H9 (cell line): ENCODE measurements at regions not wholly inside any gene's neighbourhood (a gene's known extent, or its start where the extent isn't known, plus 50 kb on each side); places are given as distances from the start of the nearest gene placed in this dataset.

ENCODE experiments used
- DNase-seq: peaks from one replicate; pipeline ENCODE4 v3.0.0-alpha.2; 2017
- H2AFZ ChIP-seq: one replicate; pipeline ENCODE4 v1.6.1; 2013; ENCODE audit warnings: mild to moderate bottlenecking, low read length, control low read depth, moderate library complexity
- H2AK5ac ChIP-seq: 2 replicates; pipeline ENCODE4 v1.6.1; 2013; ENCODE audit warnings: low read length, control low read depth, mixed read lengths; ENCODE audit not compliant: insufficient read length
- H2BK120ac ChIP-seq: one replicate; pipeline ENCODE4 v1.6.1; 2013; ENCODE audit warnings: low read depth, mild to moderate bottlenecking, low read length, control low read depth, inconsistent platforms; ENCODE audit not compliant: poor library complexity, severe bottlenecking
- H2BK12ac ChIP-seq: 2 replicates; pipeline ENCODE4 v1.6.1; 2013; ENCODE audit warnings: low read length, control low read depth, mixed read lengths, low read depth; ENCODE audit not compliant: insufficient read length
- H2BK15ac ChIP-seq: 2 replicates; pipeline ENCODE4 v1.6.1; 2013; ENCODE audit warnings: low read depth, low read length, control low read depth
- H2BK20ac ChIP-seq: one replicate; pipeline ENCODE4 v1.6.1; 2013; ENCODE audit warnings: low read depth, mild to moderate bottlenecking, low read length, control low read depth, inconsistent platforms; ENCODE audit not compliant: poor library complexity, severe bottlenecking
- H2BK5ac ChIP-seq: 2 replicates; pipeline ENCODE4 v1.6.1; 2013; ENCODE audit warnings: low read length, control low read depth, mixed read lengths; ENCODE audit not compliant: insufficient read length
- H3K14ac ChIP-seq: 2 replicates; pipeline ENCODE4 v1.6.1; 2013; ENCODE audit warnings: low read length, control low read depth; ENCODE audit not compliant: insufficient read depth
- H3K18ac ChIP-seq: 2 replicates; pipeline ENCODE4 v1.6.1; 2013; ENCODE audit warnings: low read depth, mild to moderate bottlenecking, mixed read lengths, low read length, control low read depth; ENCODE audit not compliant: insufficient read length
- H3K23ac ChIP-seq: 2 replicates; pipeline ENCODE4 v1.6.1; 2013; ENCODE audit warnings: low read length, control low read depth, mixed read lengths, low read depth; ENCODE audit not compliant: insufficient read length
- H3K23me2 ChIP-seq: 2 replicates; pipeline ENCODE4 v1.6.1; 2013; ENCODE audit warnings: low read depth, mild to moderate bottlenecking, mixed read lengths, low read length, control low read depth; ENCODE audit not compliant: insufficient read length, poor library complexity, severe bottlenecking
- H3K27ac ChIP-seq: 2 replicates; pipeline ENCODE4 v1.5.1; 2013; ENCODE audit warnings: low read length, control low read depth, mixed read lengths, low read depth; ENCODE audit not compliant: insufficient read length
- H3K27me3 ChIP-seq: 2 replicates; pipeline ENCODE4 v1.6.1; 2013; ENCODE audit warnings: low read length, control low read depth, inconsistent platforms; ENCODE audit not compliant: insufficient read depth
- H3K4ac ChIP-seq: 2 replicates; pipeline ENCODE4 v1.6.1; 2013; ENCODE audit warnings: low read depth, mild to moderate bottlenecking, control low read depth, inconsistent platforms, low read length, moderate library complexity
- H3K4me1 ChIP-seq: 2 replicates; pipeline ENCODE4 v1.6.1; 2013; ENCODE audit warnings: low read length, control low read depth, inconsistent platforms; ENCODE audit not compliant: insufficient read depth
- H3K4me2 ChIP-seq: 2 replicates; pipeline ENCODE4 v1.6.1; 2013; ENCODE audit warnings: low read length, control low read depth, mixed read lengths; ENCODE audit not compliant: insufficient read length, insufficient read depth
- H3K56ac ChIP-seq: 2 replicates; pipeline ENCODE4 v1.6.1; 2013; ENCODE audit warnings: low read depth, mild to moderate bottlenecking, mixed read lengths, low read length, control low read depth; ENCODE audit not compliant: insufficient read length
- H3K79me1 ChIP-seq: 2 replicates; pipeline ENCODE4 v1.6.1; 2013; ENCODE audit warnings: low read depth, mild to moderate bottlenecking, moderate library complexity, low read length, control low read depth, inconsistent platforms; ENCODE audit not compliant: insufficient read depth, poor library complexity, severe bottlenecking
- H3K79me2 ChIP-seq: 2 replicates; pipeline ENCODE4 v1.6.1; 2013; ENCODE audit warnings: low read length, control low read depth, inconsistent platforms; ENCODE audit not compliant: insufficient read depth
- H3K9ac ChIP-seq: 2 replicates; pipeline ENCODE4 v1.6.1; 2013; ENCODE audit warnings: low read length, control low read depth, mixed read lengths; ENCODE audit not compliant: insufficient read length; ENCODE audit errors: extremely low read depth
- H3K9me3 ChIP-seq: one replicate; pipeline ENCODE4 v1.6.1; 2013; ENCODE audit warnings: low read depth, low read length, inconsistent platforms; ENCODE audit not compliant: control insufficient read depth
- H3T11ph ChIP-seq: one replicate; pipeline ENCODE4 v1.6.1; 2013; ENCODE audit warnings: mild to moderate bottlenecking, low read length, control low read depth, inconsistent platforms
- H4K20me1 ChIP-seq: one replicate; pipeline ENCODE4 v1.6.1; 2013; ENCODE audit not compliant: control insufficient read depth, insufficient read length, insufficient read depth
- H4K5ac ChIP-seq: 2 replicates; pipeline ENCODE4 v1.6.1; 2013; ENCODE audit warnings: low read depth, mild to moderate bottlenecking, mixed read lengths, low read length, control low read depth; ENCODE audit not compliant: insufficient read length
- H4K8ac ChIP-seq: replicated peaks from 2 replicates; pipeline ENCODE4 v1.6.1; 2013; ENCODE audit warnings: low read length, control low read depth, mixed read lengths, low read depth; ENCODE audit not compliant: insufficient read length
- H4K91ac ChIP-seq: 2 replicates; pipeline ENCODE4 v1.6.1; 2013; ENCODE audit warnings: low read depth, mild to moderate bottlenecking, moderate library complexity, mixed read lengths, low read length, control low read depth; ENCODE audit not compliant: insufficient read length
- H3K27ac Mint-ChIP-seq, 3 experiments: 2 replicates in 2 of 3; 3 replicates in 1 of 3; pipeline ENCODE4 v1.8.0; 2020 to 2021; ENCODE audit warnings: mixed read lengths in 3 of 3, mild to moderate bottlenecking in 1 of 3, moderate library complexity in 1 of 3
- H3K27me3 Mint-ChIP-seq: 2 replicates; pipeline ENCODE4 v1.8.0; 2021; ENCODE audit warnings: low read depth, mild to moderate bottlenecking, moderate library complexity, mixed read lengths
- H3K36me3 Mint-ChIP-seq, 3 experiments: 2 replicates in 2 of 3; 3 replicates in 1 of 3; pipeline ENCODE4 v1.8.0; 2020 to 2021; ENCODE audit warnings: low read depth in 3 of 3, mixed read lengths in 3 of 3; ENCODE audit not compliant: insufficient read depth in 1 of 3
- H3K4me1 Mint-ChIP-seq, 2 experiments: 2 replicates each; pipeline ENCODE4 v1.8.0; 2020; ENCODE audit warnings: mixed read lengths in 2 of 2
- H3K4me3 Mint-ChIP-seq, 2 experiments: 2 replicates in 1 of 2; 3 replicates in 1 of 2; pipeline ENCODE4 v1.8.0; 2020 to 2021; ENCODE audit warnings: mild to moderate bottlenecking in 2 of 2, mixed read lengths in 2 of 2, moderate library complexity in 1 of 2
- H3K9me3 Mint-ChIP-seq, 2 experiments: 2 replicates in 1 of 2; 3 replicates in 1 of 2; pipeline ENCODE4 v1.8.0; 2020; ENCODE audit warnings: mild to moderate bottlenecking in 2 of 2, mixed read lengths in 2 of 2, moderate library complexity in 1 of 2
- WGBS: extraction: QIAGEN DNeasy Blood & Tissue Kit; methylation state at CpG from one replicate; pipeline ENCODE4 v1.1.7; 2013; ENCODE audit warnings: missing lambda C conversion rate, low lambda C conversion rate, mixed read lengths; ENCODE audit not compliant: insufficient read length; ENCODE audit errors: extremely low coverage; 5-methylcytosine and 5-hydroxymethylcytosine counted together
- TF ChIP-seq, protein P1 (sequence below): fragments of 200-600 bp; sonication (generic); conservative IDR thresholded peaks from 3 replicates; pipeline ENCODE4 v1.8.0; 2021; ENCODE audit warnings: antibody characterized with exemption, mild to moderate bottlenecking

DNA sequence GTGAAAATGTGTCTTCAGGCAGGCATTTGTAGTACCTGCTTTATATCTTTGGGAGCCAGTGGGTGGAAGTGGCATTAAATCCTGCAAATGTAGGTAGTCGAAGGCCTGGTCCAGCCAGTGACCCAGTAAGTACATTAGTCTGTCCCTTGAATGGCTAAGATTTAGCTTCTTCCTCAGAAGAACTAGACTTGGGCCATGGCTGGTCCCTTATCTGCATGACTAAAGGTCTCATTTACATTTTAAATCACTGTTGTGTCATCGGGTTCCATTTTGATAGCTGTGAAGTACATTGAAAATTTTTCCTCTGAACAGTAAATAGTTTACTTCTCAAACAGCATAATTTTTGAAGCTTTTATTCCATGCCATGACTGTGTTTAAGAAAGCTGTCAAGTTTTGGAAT is 438.4 kb upstream of the KLHL29 start:
- no peaks in the 10 kb centered on the region for H3K23me2 ChIP-seq
- no peak overlapping the region for H2BK12ac ChIP-seq
- H3K4ac ChIP-seq: no peak overlapping the region
- no peak overlapping the region for H4K5ac ChIP-seq
- H2AFZ ChIP-seq: no peak overlapping the region
- no peak overlapping the region for H3K14ac ChIP-seq
- no peaks in the 10 kb centered on the region for H3K9me3 ChIP-seq
- no peak overlapping the region for H2BK5ac ChIP-seq
- H3K4me2 ChIP-seq: no peak overlapping the region
- H3K18ac ChIP-seq: no peak overlapping the region
- no peak overlapping the region for H2BK20ac ChIP-seq
- H3K27me3 ChIP-seq: no peaks in the 10 kb centered on the region
- Mint-ChIP-seq H3K27ac (peak overlapping the region in 1 of 3 experiments; percentile 9; a peak in 1 of 7 replicates), H3K4me3 (no peak overlapping the region), H3K27me3 (no peaks in the 10 kb centered on the region), H3K36me3 (peaks cover 0 to 3% (median 0%) of the 10 kb centered on the region in 3 experiments; a peak in 2 of 7 replicates), H3K4me1 (peaks cover 23% of the 10 kb centered on the region in 2 experiments), H3K9me3 (no peaks in the 10 kb centered on the region; a peak in 1 of 5 replicates)
- H3K56ac ChIP-seq: no peak overlapping the region
- peaks cover 4% of the 10 kb centered on the region; the same call in 1 of the 2 replicates for H3K4me1 ChIP-seq
- no peak overlapping the region for H3K23ac ChIP-seq
- H3K79me1 ChIP-seq: no peaks in the 10 kb centered on the region
- no peak overlapping the region for H3K27ac ChIP-seq
- no peak overlapping the region for H2BK15ac ChIP-seq
- no peak for DNase-seq
- H3K79me2 ChIP-seq: no peaks in the 10 kb centered on the region
- TF ChIP-seq, protein P1, sequence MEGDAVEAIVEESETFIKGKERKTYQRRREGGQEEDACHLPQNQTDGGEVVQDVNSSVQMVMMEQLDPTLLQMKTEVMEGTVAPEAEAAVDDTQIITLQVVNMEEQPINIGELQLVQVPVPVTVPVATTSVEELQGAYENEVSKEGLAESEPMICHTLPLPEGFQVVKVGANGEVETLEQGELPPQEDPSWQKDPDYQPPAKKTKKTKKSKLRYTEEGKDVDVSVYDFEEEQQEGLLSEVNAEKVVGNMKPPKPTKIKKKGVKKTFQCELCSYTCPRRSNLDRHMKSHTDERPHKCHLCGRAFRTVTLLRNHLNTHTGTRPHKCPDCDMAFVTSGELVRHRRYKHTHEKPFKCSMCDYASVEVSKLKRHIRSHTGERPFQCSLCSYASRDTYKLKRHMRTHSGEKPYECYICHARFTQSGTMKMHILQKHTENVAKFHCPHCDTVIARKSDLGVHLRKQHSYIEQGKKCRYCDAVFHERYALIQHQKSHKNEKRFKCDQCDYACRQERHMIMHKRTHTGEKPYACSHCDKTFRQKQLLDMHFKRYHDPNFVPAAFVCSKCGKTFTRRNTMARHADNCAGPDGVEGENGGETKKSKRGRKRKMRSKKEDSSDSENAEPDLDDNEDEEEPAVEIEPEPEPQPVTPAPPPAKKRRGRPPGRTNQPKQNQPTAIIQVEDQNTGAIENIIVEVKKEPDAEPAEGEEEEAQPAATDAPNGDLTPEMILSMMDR: no peak
- H3K9ac ChIP-seq: no peak overlapping the region
- H4K8ac ChIP-seq: no peak overlapping the region
- no peak overlapping the region for H2BK120ac ChIP-seq
- WGBS: no CpG with 5 or more reads among the region's 2 CpGs
- no peaks in the 10 kb centered on the region for H4K20me1 ChIP-seq
- no peak overlapping the region for H2AK5ac ChIP-seq
- no peak overlapping the region for H4K91ac ChIP-seq
- no peak overlapping the region for H3T11ph ChIP-seq
